Neural progenitor cell (in vitro differentiated cells): ENCODE measurements at regions not wholly inside any gene's neighbourhood (a gene's known extent, or its start where the extent isn't known, plus 50 kb on each side); places are given as distances from the start of the nearest gene placed in this dataset.

ENCODE experiments used
- DNase-seq: peaks from one replicate; pipeline ENCODE4 v3.0.0-alpha.2; 2016; ENCODE audit warnings: low spot score
- H2AFZ ChIP-seq: fragments of 200-600 bp; sonication (generic); replicated peaks from 2 replicates; pipeline ENCODE4 v1.6.1; 2016; ENCODE audit warnings: antibody characterized with exemption
- H3F3A ChIP-seq: fragments of 200-600 bp; sonication (generic); 2 replicates; pipeline ENCODE4 v1.6.1; 2016; ENCODE audit warnings: antibody characterized with exemption, low read depth
- H3K27ac ChIP-seq: fragments of 200-600 bp; sonication (generic); 2 replicates; pipeline ENCODE4 v1.5.1; 2016; ENCODE audit warnings: mild to moderate bottlenecking
- H3K27me3 ChIP-seq: fragments of 200-600 bp; sonication (generic); 2 replicates; pipeline ENCODE4 v1.6.1; 2016; ENCODE audit warnings: mild to moderate bottlenecking, moderate library complexity
- H3K36me3 ChIP-seq: fragments of 200-600 bp; sonication (generic); 2 replicates; pipeline ENCODE4 v1.5.1; 2016
- H3K4me1 ChIP-seq: fragments of 200-600 bp; sonication (generic); 2 replicates; pipeline ENCODE4 v1.6.1; 2016; ENCODE audit warnings: mixed run types
- H3K4me2 ChIP-seq: fragments of 200-600 bp; sonication (generic); 2 replicates; pipeline ENCODE4 v1.6.1; 2016
- H3K4me3 ChIP-seq: fragments of 200-600 bp; sonication (generic); 2 replicates; pipeline ENCODE4 v1.5.1; 2016
- H3K79me2 ChIP-seq: fragments of 200-600 bp; sonication (generic); 2 replicates; pipeline ENCODE4 v1.6.1; 2016; ENCODE audit warnings: low read depth
- H3K9ac ChIP-seq: fragments of 200-600 bp; sonication (generic); 2 replicates; pipeline ENCODE4 v1.6.1; 2016
- H3K9me3 ChIP-seq: fragments of 200-600 bp; sonication (generic); 2 replicates; pipeline ENCODE4 v1.5.1; 2016; ENCODE audit warnings: low read depth
- H4K20me1 ChIP-seq: fragments of 200-600 bp; sonication (generic); 2 replicates; pipeline ENCODE4 v1.6.1; 2016; ENCODE audit warnings: low read depth
- H3K27ac Mint-ChIP-seq: 3 replicates; pipeline ENCODE4 v1.8.0; 2021; ENCODE audit warnings: mixed read lengths
- H3K27me3 Mint-ChIP-seq: 2 replicates; pipeline ENCODE4 v1.8.0; 2022; ENCODE audit warnings: low read depth, mild to moderate bottlenecking, inconsistent platforms, moderate library complexity, mixed read lengths; ENCODE audit not compliant: insufficient read depth
- H3K36me3 Mint-ChIP-seq: 3 replicates; pipeline ENCODE4 v1.8.0; 2021; ENCODE audit warnings: mixed read lengths
- H3K4me1 Mint-ChIP-seq: 3 replicates; pipeline ENCODE4 v1.8.0; 2021; ENCODE audit warnings: mixed read lengths
- H3K4me3 Mint-ChIP-seq: 3 replicates; pipeline ENCODE4 v1.8.0; 2021; ENCODE audit warnings: mild to moderate bottlenecking, moderate library complexity, mixed read lengths
- H3K9me3 Mint-ChIP-seq: 3 replicates; pipeline ENCODE4 v1.8.0; 2020; ENCODE audit warnings: mixed read lengths
- EZH2 ChIP-seq: fragments of 200-600 bp; sonication (generic); IDR thresholded peaks from 2 replicates; pipeline ENCODE4 v1.6.1; 2017; ENCODE audit warnings: antibody characterized with exemption, mild to moderate bottlenecking, moderate library complexity
- EZH2phosphoT487 ChIP-seq: fragments of 200-600 bp; sonication (generic); IDR thresholded peaks from 2 replicates; pipeline ENCODE4 v1.6.1; 2017; ENCODE audit warnings: antibody characterized with exemption
- TF ChIP-seq, protein P1 (sequence below): fragments of 200-600 bp; sonication (generic); IDR thresholded peaks from 2 replicates; pipeline ENCODE4 v1.5.1; 2017; ENCODE audit warnings: antibody characterized with exemption, mild to moderate bottlenecking

DNA sequence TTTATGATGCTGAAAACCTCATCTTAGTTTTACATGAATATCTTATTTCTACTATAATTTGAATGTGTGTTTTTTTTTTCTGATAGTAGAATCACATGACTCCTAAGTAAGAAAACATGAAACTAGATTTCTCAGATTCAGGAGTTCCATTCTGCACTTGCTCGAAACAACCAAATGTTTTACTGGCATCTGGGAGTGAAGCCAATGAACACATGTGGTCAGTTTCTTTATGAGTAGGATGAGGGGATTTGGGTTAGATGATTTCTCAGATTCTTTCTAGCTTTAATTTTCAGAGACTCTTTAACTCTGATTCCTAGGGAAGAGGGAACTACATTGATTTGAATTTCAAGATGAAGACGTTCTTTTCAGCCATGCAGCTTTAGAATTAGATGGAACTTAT, 225.0 kb upstream of the NT5C1B start:
- no peaks in the 10 kb centered on the region for H3F3A ChIP-seq

DNA sequence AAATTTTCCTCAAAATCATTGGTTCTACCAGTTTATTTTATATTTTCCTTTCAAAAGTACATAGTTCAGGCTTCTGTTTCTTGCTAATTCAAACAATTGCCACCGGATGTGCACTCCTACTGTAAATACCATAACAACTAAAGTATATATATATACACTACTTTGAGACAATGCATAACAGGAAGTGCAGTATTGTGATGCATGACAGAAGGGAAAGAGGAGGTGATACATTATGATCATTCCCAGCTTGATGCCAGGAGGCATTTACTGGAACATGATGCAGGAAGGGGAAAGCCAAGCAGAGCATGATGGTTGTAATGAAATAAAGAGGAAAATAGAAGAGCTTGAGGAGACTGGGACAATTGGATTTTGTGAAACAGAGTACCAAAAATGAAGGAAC, 215.2 kb upstream of the NT5C1B start:
- H3K27me3 ChIP-seq: peaks cover 17% of the 10 kb centered on the region
- H3K27ac ChIP-seq: no peak overlapping the region
- H3K36me3 Mint-ChIP-seq: no peaks in the 10 kb centered on the region
- no peaks in the 10 kb centered on the region for H3K36me3 ChIP-seq
- H3K4me1 ChIP-seq: no peaks in the 10 kb centered on the region
- H3K4me3 ChIP-seq: no peak overlapping the region
- H3K4me3 Mint-ChIP-seq: no peak overlapping the region
- H3K4me2 ChIP-seq: no peak overlapping the region
- H3K9ac ChIP-seq: no peak overlapping the region
- no peak overlapping the region for H2AFZ ChIP-seq
- no peaks in the 10 kb centered on the region for H4K20me1 ChIP-seq
- H3K4me1 Mint-ChIP-seq: peaks cover 4% of the 10 kb centered on the region
- no peaks in the 10 kb centered on the region for H3K9me3 Mint-ChIP-seq
- no peaks in the 10 kb centered on the region for H3K9me3 ChIP-seq
- TF ChIP-seq EZH2: no peak
- TF ChIP-seq, protein P1, sequence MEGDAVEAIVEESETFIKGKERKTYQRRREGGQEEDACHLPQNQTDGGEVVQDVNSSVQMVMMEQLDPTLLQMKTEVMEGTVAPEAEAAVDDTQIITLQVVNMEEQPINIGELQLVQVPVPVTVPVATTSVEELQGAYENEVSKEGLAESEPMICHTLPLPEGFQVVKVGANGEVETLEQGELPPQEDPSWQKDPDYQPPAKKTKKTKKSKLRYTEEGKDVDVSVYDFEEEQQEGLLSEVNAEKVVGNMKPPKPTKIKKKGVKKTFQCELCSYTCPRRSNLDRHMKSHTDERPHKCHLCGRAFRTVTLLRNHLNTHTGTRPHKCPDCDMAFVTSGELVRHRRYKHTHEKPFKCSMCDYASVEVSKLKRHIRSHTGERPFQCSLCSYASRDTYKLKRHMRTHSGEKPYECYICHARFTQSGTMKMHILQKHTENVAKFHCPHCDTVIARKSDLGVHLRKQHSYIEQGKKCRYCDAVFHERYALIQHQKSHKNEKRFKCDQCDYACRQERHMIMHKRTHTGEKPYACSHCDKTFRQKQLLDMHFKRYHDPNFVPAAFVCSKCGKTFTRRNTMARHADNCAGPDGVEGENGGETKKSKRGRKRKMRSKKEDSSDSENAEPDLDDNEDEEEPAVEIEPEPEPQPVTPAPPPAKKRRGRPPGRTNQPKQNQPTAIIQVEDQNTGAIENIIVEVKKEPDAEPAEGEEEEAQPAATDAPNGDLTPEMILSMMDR: no peak
- TF ChIP-seq EZH2phosphoT487: no peak
- DNase-seq: no peak
- no peaks in the 10 kb centered on the region for H3K79me2 ChIP-seq
- H3F3A ChIP-seq: no peaks in the 10 kb centered on the region
- H3K27me3 Mint-ChIP-seq: no peaks in the 10 kb centered on the region
- H3K27ac Mint-ChIP-seq: no peak overlapping the region

More for the DNA sequence above, 225.0 kb upstream of the NT5C1B start:
- no peaks in the 10 kb centered on the region for H3K4me1 Mint-ChIP-seq
- DNase-seq: no peak
- Histone ChIP-seq H3K4me3 (no peak overlapping the region), H3K36me3 (no peaks in the 10 kb centered on the region), H3K79me2 (no peaks in the 10 kb centered on the region), H4K20me1 (no peaks in the 10 kb centered on the region), H3K27ac (no peak overlapping the region), H3K4me2 (no peak overlapping the region), H3K4me1 (no peaks in the 10 kb centered on the region), H3K9ac (no peak overlapping the region), H3K9me3 (no peaks in the 10 kb centered on the region), H3K27me3 (peaks cover under 1% of the 10 kb centered on the region), H2AFZ (no peak overlapping the region)
- no peak overlapping the region for H3K27ac Mint-ChIP-seq
- H3K9me3 Mint-ChIP-seq: no peaks in the 10 kb centered on the region
- no peak overlapping the region for H3K4me3 Mint-ChIP-seq
- H3K27me3 Mint-ChIP-seq: peaks cover 2% of the 10 kb centered on the region
- TF ChIP-seq, protein P1: no peak
- no peak for TF ChIP-seq EZH2
- no peak for TF ChIP-seq EZH2phosphoT487
- no peaks in the 10 kb centered on the region for H3K36me3 Mint-ChIP-seq

DNA sequence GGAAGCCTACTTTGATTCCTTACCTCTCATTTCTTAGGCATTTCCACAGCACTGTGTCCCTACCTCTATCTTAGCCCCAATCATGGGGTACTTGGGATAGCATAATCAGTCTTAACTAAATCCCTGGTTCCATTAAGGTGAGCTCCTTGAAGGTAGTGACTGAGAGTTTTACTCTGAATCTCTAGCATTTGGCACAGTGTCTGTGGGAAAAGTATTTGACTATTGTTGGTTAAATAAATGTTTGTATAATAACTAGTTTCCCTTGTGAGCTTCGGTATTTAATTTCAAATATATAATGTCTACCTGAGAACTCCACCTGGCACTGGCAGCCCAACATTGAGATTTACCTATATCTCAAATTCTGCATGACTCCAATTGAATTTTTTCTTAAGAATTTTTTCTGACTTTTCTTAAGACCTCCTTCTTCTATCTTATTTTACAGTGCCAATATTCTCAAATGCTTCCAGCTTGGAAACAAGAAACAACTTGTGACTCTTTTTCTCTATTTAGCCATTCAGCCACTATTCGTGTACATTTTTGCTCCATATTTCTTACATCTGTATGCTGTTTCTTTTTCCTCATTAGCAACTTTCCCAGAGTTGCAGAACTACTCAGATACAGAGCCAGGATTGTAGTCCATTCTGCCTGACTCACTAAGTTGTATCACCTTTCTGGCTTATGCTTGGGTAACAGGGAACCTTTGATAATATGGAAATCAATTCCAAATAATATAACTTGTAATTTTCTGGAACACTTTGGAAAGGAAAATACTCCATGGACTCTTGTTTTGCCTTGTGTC, 214.0 kb upstream of the NT5C1B start:
- H3K27ac ChIP-seq: no peak overlapping the region
- Mint-ChIP-seq H3K4me3 (no peak overlapping the region), H3K27me3 (no peaks in the 10 kb centered on the region), H3K4me1 (peaks cover 4% of the 10 kb centered on the region), H3K9me3 (no peaks in the 10 kb centered on the region), H3K36me3 (no peaks in the 10 kb centered on the region), H3K27ac (no peak overlapping the region)
- no peak overlapping the region for H3K9ac ChIP-seq
- no peaks in the 10 kb centered on the region for H3K36me3 ChIP-seq
- no peaks in the 10 kb centered on the region for H4K20me1 ChIP-seq
- H3K4me1 ChIP-seq: no peaks in the 10 kb centered on the region
- no peaks in the 10 kb centered on the region for H3K79me2 ChIP-seq
- H3K27me3 ChIP-seq: peaks cover 6% of the 10 kb centered on the region
- H2AFZ ChIP-seq: no peak overlapping the region
- no peak overlapping the region for H3K4me3 ChIP-seq
- no peaks in the 10 kb centered on the region for H3F3A ChIP-seq
- TF ChIP-seq, protein P1: no peak
- TF ChIP-seq EZH2phosphoT487 (no peak), EZH2 (no peak)
- no peak for DNase-seq
- H3K4me2 ChIP-seq: no peak overlapping the region
- H3K9me3 ChIP-seq: no peaks in the 10 kb centered on the region
